Activated effector memory CD4-positive, alpha-beta T cell treated with anti-CD3 and anti-CD28 coated beads, Interleukin-2, amount 50 U/mL, for 16 hours (primary cell): ENCODE measurements at regions not wholly inside any gene's neighbourhood (a gene's known extent, or its start where the extent isn't known, plus 50 kb on each side); places are given as distances from the start of the nearest gene placed in this dataset.

Experiments
- DNase-seq: peaks from one replicate; pipeline ENCODE4 v3.0.0-alpha.2; 2020

- no peak for DNase-seq
These were observed 392.7 kb upstream of the NFE2L3 start for GRCh38 chr7:25759286-25759685.

- DNase-seq = no peak
These were observed 392.2 kb upstream of the NFE2L3 start for GRCh38 chr7:25759748-25760147.

GRCh38 chr7:25762511-25763462, 389.2 kb upstream of the NFE2L3 start:
- DNase-seq = no peak

GRCh38 chr7:25763463-25763860, 388.5 kb upstream of the NFE2L3 start:
- no peak for DNase-seq

- DNase-seq = no peak
These were observed 386.8 kb upstream of the NFE2L3 start for GRCh38 chr7:25765110-25765655.

- no peak for DNase-seq
These were observed 381.8 kb upstream of the NFE2L3 start for GRCh38 chr7:25770235-25770634.

GRCh38 chr7:25770670-25771069, 381.3 kb upstream of the NFE2L3 start:
- DNase-seq = no peak

GRCh38 chr7:25771491-25771890, 380.5 kb upstream of the NFE2L3 start:
- DNase-seq = no peak

- no peak for DNase-seq
These were observed 379.2 kb upstream of the NFE2L3 start for GRCh38 chr7:25772802-25773201.

GRCh38 chr7:25774675-25775074, 377.3 kb upstream of the NFE2L3 start:
- DNase-seq = no peak

- no peak for DNase-seq
These were observed 376.4 kb upstream of the NFE2L3 start for GRCh38 chr7:25775570-25775969.

GRCh38 chr7:25775999-25776743, 375.8 kb upstream of the NFE2L3 start:
- DNase-seq = no peak

GRCh38 chr7:25776744-25777123, 375.3 kb upstream of the NFE2L3 start:
- no peak for DNase-seq

GRCh38 chr7:25777969-25778708, 373.9 kb upstream of the NFE2L3 start:
- DNase-seq = no peak

- DNase-seq = no peak
These were observed 372.9 kb upstream of the NFE2L3 start for GRCh38 chr7:25779002-25779546.

- no peak for DNase-seq
These were observed 371.1 kb upstream of the NFE2L3 start for GRCh38 chr7:25780904-25781303.

GRCh38 chr7:25781704-25782103, 370.3 kb upstream of the NFE2L3 start:
- DNase-seq = no peak

GRCh38 chr7:25786936-25787335, 365.1 kb upstream of the NFE2L3 start:
- no peak for DNase-seq

GRCh38 chr7:25787336-25787735, 364.7 kb upstream of the NFE2L3 start:
- DNase-seq = no peak

- no peak for DNase-seq
These were observed 363.6 kb upstream of the NFE2L3 start for GRCh38 chr7:25788371-25788770.

- no peak for DNase-seq
These were observed 362.9 kb upstream of the NFE2L3 start for GRCh38 chr7:25788961-25789620.
